ENCODE measurements at regions not wholly inside any gene's neighbourhood (a gene's known extent, or its start where the extent isn't known, plus 50 kb on each side); places are given as distances from the start of the nearest gene placed in this dataset.

- DNase-seq: no peak
- H3K4me3 ChIP-seq: no peak overlapping the region
- H3K27me3 ChIP-seq (replicated peaks in 1 of 7): no peaks in the 10 kb centered on the region
- 97 to 100% (median 98%) methylated on average over 2 of the region's 2 CpGs for WGBS, 5 donors
- intact Hi-C loops (cut with DNase I; ENCODE audit: low total_unique reads): no loop called here
- peaks cover 85 to 100% (median 100%) of the 10 kb centered on the region in 8 donors for H3K9me3 ChIP-seq
- peaks cover 16 to 49% (median 41%) of the 10 kb centered on the region in 6 donors for H3K36me3 ChIP-seq
- H3K27ac ChIP-seq: no peak overlapping the region
- no peaks in the 10 kb centered on the region for H3K4me1 ChIP-seq
- TF ChIP-seq CTCF (IDR thresholded peaks at IDR 0.05 in 8 of 11, conservative IDR thresholded peaks at IDR 0.05 in 3 of 11) (no peak), POLR2A (IDR thresholded peaks at IDR 0.05) (no peak), POLR2AphosphoS5 (IDR thresholded peaks at IDR 0.05) (no peak)
Measured at GRCh38 chr10:42519079-42519478, 119.3 kb downstream of the ZNF33B start.

- Histone ChIP-seq H3K4me1 (no peaks in the 10 kb centered on the region), H3K36me3 (peaks cover 0 to 5% (median 0%) of the 10 kb centered on the region in 6 donors), H3K4me3 (no peak overlapping the region), H3K27me3 (replicated peaks in 1 of 7) (no peaks in the 10 kb centered on the region), H3K9me3 (peaks cover 57 to 100% (median 100%) of the 10 kb centered on the region in 8 donors), H3K27ac (no peak overlapping the region)
- 94 to 99% (median 96%) methylated on average over 3 of the region's 3 CpGs for WGBS, 5 donors
- DNase-seq: no peak
- no peak for TF ChIP-seq POLR2A (IDR thresholded peaks at IDR 0.05)
- no peak for TF ChIP-seq POLR2AphosphoS5 (IDR thresholded peaks at IDR 0.05)
- TF ChIP-seq CTCF (IDR thresholded peaks at IDR 0.05 in 8 of 11, conservative IDR thresholded peaks at IDR 0.05 in 3 of 11): no peak
- intact Hi-C loops (cut with DNase I; ENCODE audit: low total_unique reads): no loop called here
Measured at GRCh38 chr10:42513921-42514320, 124.4 kb downstream of the ZNF33B start.

- TF ChIP-seq CTCF (IDR thresholded peaks at IDR 0.05 in 8 of 11, conservative IDR thresholded peaks at IDR 0.05 in 3 of 11) (no peak), POLR2A (IDR thresholded peaks at IDR 0.05) (no peak), POLR2AphosphoS5 (IDR thresholded peaks at IDR 0.05) (no peak)
- Histone ChIP-seq H3K9me3 (peaks cover 0 to 7% (median 3%) of the 10 kb centered on the region in 8 donors), H3K27me3 (replicated peaks in 1 of 7) (no peaks in the 10 kb centered on the region), H3K36me3 (peaks cover 0 to 4% (median 0%) of the 10 kb centered on the region in 6 donors), H3K27ac (no peak overlapping the region), H3K4me1 (no peaks in the 10 kb centered on the region), H3K4me3 (no peak overlapping the region)
- WGBS, 5 donors: 86 to 93% (median 88%) methylated on average over 3 of the region's 3 CpGs
- intact Hi-C loops (cut with DNase I; ENCODE audit: low total_unique reads): no loop called here
- no peak for DNase-seq
Measured at GRCh38 chr10:42491801-42492200, 146.6 kb downstream of the ZNF33B start.

GRCh38 chr10:42491001-42491592 lies 147.3 kb downstream of the ZNF33B start:
- Histone ChIP-seq H3K36me3 (peaks cover 0 to 4% (median 0%) of the 10 kb centered on the region in 6 donors), H3K27me3 (replicated peaks in 1 of 7) (no peaks in the 10 kb centered on the region), H3K4me3 (no peak overlapping the region), H3K9me3 (peaks cover 0 to 11% (median 6%) of the 10 kb centered on the region in 8 donors), H3K27ac (no peak overlapping the region), H3K4me1 (no peaks in the 10 kb centered on the region)
- WGBS, 5 donors: 66 to 72% (median 70%) methylated on average over 2 of the region's 2 CpGs
- DNase-seq: no peak
- TF ChIP-seq CTCF (IDR thresholded peaks at IDR 0.05 in 8 of 11, conservative IDR thresholded peaks at IDR 0.05 in 3 of 11) (no peak), POLR2A (IDR thresholded peaks at IDR 0.05) (no peak), POLR2AphosphoS5 (IDR thresholded peaks at IDR 0.05) (no peak)
- intact Hi-C loops (cut with DNase I; ENCODE audit: low total_unique reads): no loop called here
